Stomach smooth muscle (tissue), 2 donors: ENCODE measurements at regions not wholly inside any gene's neighbourhood (a gene's known extent, or its start where the extent isn't known, plus 50 kb on each side); places are given as distances from the start of the nearest gene placed in this dataset.

ENCODE experiments used
- H3K27ac ChIP-seq: one replicate; pipeline ENCODE4 v1.7.0; 2013; ENCODE audit warnings: mild to moderate bottlenecking, low read length, inconsistent platforms
- H3K27me3 ChIP-seq, 2 donors: one replicate each; pipeline ENCODE4 v1.7.0; 2013; ENCODE audit warnings: low read length in 2 of 2; ENCODE audit not compliant: insufficient read depth in 2 of 2, control insufficient read depth in 1 of 2
- H3K36me3 ChIP-seq, 2 donors: one replicate each; pipeline ENCODE4 v1.7.0; 2013; ENCODE audit warnings: low read length in 2 of 2; ENCODE audit not compliant: control insufficient read depth in 2 of 2, insufficient read depth in 2 of 2
- H3K4me1 ChIP-seq: one replicate; pipeline ENCODE4 v1.7.0; 2013; ENCODE audit warnings: low read length; ENCODE audit not compliant: control insufficient read depth, insufficient read depth
- H3K4me3 ChIP-seq, 2 donors: one replicate each; pipeline ENCODE4 v1.7.0; 2013; ENCODE audit warnings: low read length in 2 of 2
- H3K9ac ChIP-seq, 2 donors: one replicate each; pipeline ENCODE4 v1.7.0; 2013; ENCODE audit warnings: low read length in 2 of 2, mild to moderate bottlenecking in 1 of 2
- H3K9me3 ChIP-seq, 2 donors: one replicate each; pipeline ENCODE4 v1.7.0; 2013; ENCODE audit warnings: low read length in 2 of 2; ENCODE audit not compliant: control insufficient read depth in 2 of 2
- donor health status: healthy.
- donor health status: Pancreatic carcinoma.

- H3K27me3 ChIP-seq, result no peaks in the 10 kb centered on the region
- no peaks in the 10 kb centered on the region for H3K4me1 ChIP-seq
- no peak overlapping the region for H3K9ac ChIP-seq
- no peak overlapping the region for H3K4me3 ChIP-seq
- no peak overlapping the region for H3K27ac ChIP-seq
- H3K9me3 ChIP-seq, result no peaks in the 10 kb centered on the region
- no peaks in the 10 kb centered on the region for H3K36me3 ChIP-seq
Measured at GRCh38 chr3:82672966-82673365, 911.5 kb upstream of the GBE1 start.

GRCh38 chr3:82671466-82671865 is 910.0 kb upstream of the GBE1 start:
- Histone ChIP-seq H3K4me1 (no peaks in the 10 kb centered on the region), H3K27ac (no peak overlapping the region), H3K27me3 (no peaks in the 10 kb centered on the region), H3K36me3 (no peaks in the 10 kb centered on the region), H3K4me3 (no peak overlapping the region), H3K9me3 (no peaks in the 10 kb centered on the region), H3K9ac (no peak overlapping the region)

DNA sequence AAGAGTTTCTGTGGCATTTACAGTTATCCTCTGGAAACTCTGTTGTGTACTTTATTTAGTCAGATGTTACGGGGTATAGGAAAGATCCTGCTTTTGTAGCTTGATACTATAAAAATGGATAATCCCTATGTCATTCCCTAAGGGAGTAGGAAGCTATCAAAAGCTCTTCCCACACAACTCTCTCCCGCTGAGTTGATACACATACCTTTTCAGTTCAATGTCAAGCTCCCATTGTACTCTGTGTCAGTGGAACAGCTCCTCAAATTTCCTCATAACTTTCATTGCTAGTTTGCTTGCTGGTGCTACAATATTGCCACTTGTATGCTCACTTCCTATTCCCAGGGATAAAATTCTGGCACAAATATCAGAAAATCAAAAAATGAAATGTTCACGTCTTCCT is 893.3 kb upstream of the GBE1 start:
- Histone ChIP-seq H3K4me3 (no peak overlapping the region), H3K36me3 (no peaks in the 10 kb centered on the region), H3K9me3 (no peaks in the 10 kb centered on the region), H3K4me1 (no peaks in the 10 kb centered on the region), H3K27ac (no peak overlapping the region), H3K27me3 (no peaks in the 10 kb centered on the region), H3K9ac (no peak overlapping the region)

DNA sequence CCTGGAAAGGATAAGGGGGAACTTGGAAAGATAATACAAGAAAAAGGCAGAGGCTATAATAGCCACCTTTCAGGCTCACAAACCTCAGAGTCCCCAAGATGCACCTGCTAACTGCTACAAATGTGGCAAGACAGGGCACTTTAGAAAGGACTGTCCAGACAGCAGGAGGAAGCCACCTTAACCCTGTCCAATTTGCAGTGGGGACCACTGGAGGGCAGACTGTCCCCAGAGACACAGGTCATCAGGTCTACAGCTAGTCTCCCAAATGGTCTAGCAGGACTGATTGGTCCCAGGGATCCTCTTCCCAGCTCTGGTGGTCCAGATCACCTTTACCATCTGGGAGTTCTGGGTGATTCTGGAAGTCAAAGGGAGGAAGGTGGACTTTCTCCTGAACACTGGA is 882.5 kb upstream of the GBE1 start:
- Histone ChIP-seq H3K27ac (no peak overlapping the region), H3K36me3 (no peaks in the 10 kb centered on the region), H3K4me1 (no peaks in the 10 kb centered on the region), H3K4me3 (no peak overlapping the region), H3K9me3 (no peaks in the 10 kb centered on the region), H3K27me3 (no peaks in the 10 kb centered on the region), H3K9ac (no peak overlapping the region)

GRCh38 chr3:82641701-82642100 is 880.3 kb upstream of the GBE1 start:
- Histone ChIP-seq H3K36me3 (no peaks in the 10 kb centered on the region), H3K4me3 (no peak overlapping the region), H3K27ac (no peak overlapping the region)

DNA sequence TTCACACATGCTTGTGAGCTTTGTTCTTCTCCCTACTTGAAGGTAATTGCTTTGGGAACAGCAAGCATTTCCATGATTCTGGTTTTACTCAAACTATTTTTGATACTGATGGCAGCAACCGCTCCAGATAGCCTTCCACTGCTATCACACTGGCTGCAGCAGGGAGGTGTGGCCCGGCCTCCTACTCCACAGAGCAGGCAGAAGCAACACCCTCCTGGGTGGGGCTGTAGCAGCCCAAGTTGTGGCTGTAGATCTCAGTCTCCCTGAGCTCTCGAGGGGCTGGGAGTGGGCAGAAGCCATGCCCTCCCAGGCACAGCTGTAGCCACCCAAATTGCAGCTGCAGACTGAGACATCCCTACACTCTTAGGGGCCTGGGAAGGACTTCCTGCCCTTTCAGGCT is 878.8 kb upstream of the GBE1 start:
- Histone ChIP-seq H3K27ac (no peak overlapping the region), H3K9me3 (no peaks in the 10 kb centered on the region), H3K36me3 (no peaks in the 10 kb centered on the region), H3K27me3 (no peaks in the 10 kb centered on the region), H3K4me1 (no peaks in the 10 kb centered on the region), H3K4me3 (no peak overlapping the region), H3K9ac (no peak overlapping the region)

More at GRCh38 chr3:82641701-82642100, 880.3 kb upstream of the GBE1 start:
- Histone ChIP-seq H3K27me3 (no peaks in the 10 kb centered on the region), H3K9me3 (no peaks in the 10 kb centered on the region), H3K4me1 (no peaks in the 10 kb centered on the region), H3K9ac (no peak overlapping the region)

DNA sequence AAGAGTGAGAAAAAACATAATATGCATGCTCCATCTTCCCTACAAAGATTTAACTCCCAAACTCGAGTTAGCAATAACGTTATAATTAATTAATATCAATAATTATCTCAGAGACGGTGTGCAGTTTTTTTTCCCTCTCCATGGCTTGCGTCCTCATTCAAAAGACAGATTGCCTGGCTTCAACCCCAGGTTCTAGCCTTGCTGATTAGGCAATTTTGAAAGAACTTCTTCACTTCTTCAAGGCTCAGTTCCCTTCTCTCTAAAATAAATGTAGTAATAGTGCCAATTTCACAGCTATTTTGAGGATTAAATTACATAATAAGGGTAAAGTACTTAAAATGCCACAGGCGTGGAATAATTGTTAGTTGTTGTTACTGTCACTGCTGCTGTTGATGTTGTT is 876.1 kb upstream of the GBE1 start:
- Histone ChIP-seq H3K9ac (no peak overlapping the region), H3K36me3 (no peaks in the 10 kb centered on the region), H3K9me3 (no peaks in the 10 kb centered on the region), H3K4me3 (no peak overlapping the region), H3K27me3 (no peaks in the 10 kb centered on the region), H3K27ac (no peak overlapping the region), H3K4me1 (no peaks in the 10 kb centered on the region)

DNA sequence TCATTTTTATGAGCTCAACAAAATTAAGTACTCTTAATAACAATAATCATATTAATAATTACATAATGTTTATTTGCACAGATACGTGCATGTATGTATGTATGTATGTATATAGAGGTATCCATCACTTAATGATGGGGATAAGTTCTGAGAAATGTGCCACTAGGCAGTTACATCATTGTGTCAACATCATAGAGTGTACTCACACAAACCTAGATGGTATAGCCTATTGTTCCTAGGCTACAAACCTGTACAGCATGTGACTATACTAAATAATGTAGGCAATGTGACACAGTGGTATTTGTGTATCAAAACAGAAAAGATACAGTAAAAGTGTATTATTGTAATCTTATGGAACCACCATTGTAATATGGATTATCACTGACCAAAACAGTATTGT is 874.7 kb upstream of the GBE1 start:
- H3K27me3 ChIP-seq, result no peaks in the 10 kb centered on the region
- H3K9ac ChIP-seq, result no peak overlapping the region
- no peaks in the 10 kb centered on the region for H3K36me3 ChIP-seq
- H3K9me3 ChIP-seq, result no peaks in the 10 kb centered on the region
- H3K4me3 ChIP-seq, result no peak overlapping the region
- no peaks in the 10 kb centered on the region for H3K4me1 ChIP-seq
- H3K27ac ChIP-seq, result no peak overlapping the region

- H3K36me3 ChIP-seq, result no peaks in the 10 kb centered on the region
Measured at GRCh38 chr3:82633319-82633718, 871.9 kb upstream of the GBE1 start.

DNA sequence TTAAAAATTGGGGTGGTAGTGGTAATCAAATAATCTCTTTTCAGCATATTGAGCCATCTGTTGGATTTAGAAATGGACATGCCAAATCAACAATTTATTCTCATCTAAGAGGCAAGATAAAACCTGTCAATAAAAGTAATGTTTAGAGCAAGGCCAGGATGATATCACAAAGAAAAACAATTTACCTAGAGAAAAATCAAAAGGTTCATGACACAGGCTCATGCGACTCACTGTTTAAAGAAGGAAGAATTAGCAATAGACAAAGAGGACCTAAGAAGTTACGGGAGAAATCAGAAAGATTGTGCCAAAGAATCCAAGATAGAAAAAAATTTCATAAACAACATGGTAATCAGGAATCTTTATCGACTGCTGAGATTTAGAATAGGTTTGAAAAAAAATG is 868.5 kb upstream of the GBE1 start:
- Histone ChIP-seq H3K36me3 (no peaks in the 10 kb centered on the region), H3K4me1 (no peaks in the 10 kb centered on the region), H3K4me3 (no peak overlapping the region), H3K9ac (no peak overlapping the region), H3K27me3 (no peaks in the 10 kb centered on the region), H3K9me3 (no peaks in the 10 kb centered on the region), H3K27ac (no peak overlapping the region)

More at GRCh38 chr3:82633319-82633718, 871.9 kb upstream of the GBE1 start:
- Histone ChIP-seq H3K27ac (no peak overlapping the region), H3K9me3 (no peaks in the 10 kb centered on the region), H3K4me1 (no peaks in the 10 kb centered on the region), H3K4me3 (no peak overlapping the region), H3K27me3 (no peaks in the 10 kb centered on the region), H3K9ac (no peak overlapping the region)

- peaks cover 0 to 4% of the 10 kb centered on the region in 2 donors for H3K9me3 ChIP-seq
- no peaks in the 10 kb centered on the region for H3K36me3 ChIP-seq
- H3K9ac ChIP-seq, result no peak overlapping the region
- no peak overlapping the region for H3K4me3 ChIP-seq
- no peaks in the 10 kb centered on the region for H3K4me1 ChIP-seq
- H3K27ac ChIP-seq, result no peak overlapping the region
- no peaks in the 10 kb centered on the region for H3K27me3 ChIP-seq
Measured at GRCh38 chr3:82628385-82629014, 867.1 kb upstream of the GBE1 start.
